HepG2 (cell line): ENCODE measurements at regions not wholly inside any gene's neighbourhood (a gene's known extent, or its start where the extent isn't known, plus 50 kb on each side); places are given as distances from the start of the nearest gene placed in this dataset.

ENCODE experiments used
- ATAC-seq: fragments of 200-7000 bp; cut with Tn5 transposase; 3 replicates; pipeline ENCODE4 v1.9.1; 2020; ENCODE audit warnings: mild to moderate bottlenecking, moderate library complexity
- BruUV-seq: library from RNA; stranded (reverse); fragments of 400-500 nt; replicated peaks from 2 replicates; lab custom pipeline; 2021; lab: Mats Ljungman, UMichigan
- CTCF ChIA-PET: fragments of 300-600 bp; formaldehyde crosslinking; extraction: SDS; loops from one replicate; lab custom pipeline; 2021; ENCODE audit warnings: low total read pairs, inconsistent platforms, low intra/inter-chr PET ratio; lab: Yijun Ruan, JAX
- POLR2A ChIA-PET: fragments of 350-600 bp; sonication (Branson Sonifier 250); formaldehyde crosslinking; loops from one replicate; lab custom pipeline; 2020; ENCODE audit warnings: antibody characterized with exemption, inconsistent platforms; lab: Yijun Ruan, JAX
- DNase-seq: peaks from one replicate; pipeline ENCODE4 v3.0.0-alpha.2; 2015; ENCODE audit warnings: low spot score
- FAIRE-seq: peaks from 3 replicates; lab custom pipeline; 2011; peaks lifted over from hg19 to GRCh38; lab: Jason Lieb, UNC
- H2AFZ ChIP-seq: one replicate; pipeline ENCODE4 v1.6.1; 2011; ENCODE audit warnings: low read length, inconsistent platforms
- H3K27ac ChIP-seq: fragments of 300-600 bp; 3 replicates; pipeline ENCODE4 v1.8.0; 2011; ENCODE audit warnings: mixed run types, mild to moderate bottlenecking, mixed read lengths, low read length, inconsistent platforms; ENCODE audit not compliant: insufficient read depth; ENCODE audit errors: extremely low read length
- H3K27me3 ChIP-seq, 2 experiments: fragments of 200-600 bp in 1 of 2; 2 replicates in 1 of 2; 3 replicates in 1 of 2; pipeline versions ENCODE4 v1.6.0 to v1.8.0; 2011; ENCODE audit warnings: low read length in 2 of 2, mild to moderate bottlenecking in 2 of 2, moderate library complexity in 2 of 2, inconsistent platforms in 1 of 2; ENCODE audit not compliant: insufficient read depth in 2 of 2, control insufficient read depth in 1 of 2
- H3K36me3 ChIP-seq, 2 experiments: fragments of 200-600 bp in 1 of 2; replicated peaks in 1 of 2; 2 replicates in 1 of 2; 3 replicates in 1 of 2; pipeline versions ENCODE4 v1.5.1 to v1.8.0; 2011; ENCODE audit warnings: low read length in 2 of 2, inconsistent platforms in 1 of 2; ENCODE audit not compliant: insufficient read depth in 2 of 2, control insufficient read depth in 1 of 2
- H3K4me1 ChIP-seq: 2 replicates; pipeline ENCODE4 v1.5.1; 2012; ENCODE audit warnings: low read length, inconsistent platforms; ENCODE audit not compliant: insufficient read depth
- H3K4me2 ChIP-seq: 2 replicates; pipeline ENCODE4 v1.6.0; 2011; ENCODE audit warnings: low read depth, low read length, inconsistent platforms
- H3K4me3 ChIP-seq, 3 experiments: fragments of 200-600 bp in 1 of 3; sonication (generic), shearing (Covaris generic) in 1 of 3; replicated peaks in 1 of 3; 2 replicates each; pipeline ENCODE4 v1.5.1; 2011 to 2016; ENCODE audit warnings: low read length in 3 of 3, inconsistent platforms in 2 of 3, low read depth in 2 of 3, mild to moderate bottlenecking in 2 of 3, control low read depth in 1 of 3, mixed read lengths in 1 of 3; ENCODE audit not compliant: insufficient read depth in 1 of 3
- H3K79me2 ChIP-seq: one replicate; pipeline ENCODE4 v1.6.1; 2011; ENCODE audit warnings: low read length, inconsistent platforms; ENCODE audit not compliant: insufficient read depth
- H3K9ac ChIP-seq: 2 replicates; pipeline ENCODE4 v1.6.0; 2011; ENCODE audit warnings: mild to moderate bottlenecking, low read depth, low read length, inconsistent platforms; ENCODE audit not compliant: insufficient read depth
- H3K9me3 ChIP-seq: 2 replicates; pipeline ENCODE4 v1.5.1; 2012; ENCODE audit warnings: mild to moderate bottlenecking, low read length
- H4K20me1 ChIP-seq: 2 replicates; pipeline ENCODE4 v1.6.0; 2011; ENCODE audit warnings: inconsistent platforms, mild to moderate bottlenecking, low read length, moderate library complexity; ENCODE audit not compliant: insufficient read depth
- ARHGAP35 ChIP-seq: sonication (generic); formaldehyde crosslinking; IDR thresholded peaks from 2 replicates; pipeline ENCODE4 v1.9.0; 2022; ENCODE audit warnings: mild to moderate bottlenecking, inconsistent platforms, moderate library complexity, missing genetic modification reagents, borderline replicate concordance
- BRCA1 ChIP-seq: sonication (generic); formaldehyde crosslinking; IDR thresholded peaks from 2 replicates; pipeline ENCODE4 v1.4.0; 2020; ENCODE audit warnings: missing genetic modification reagents
- IRX3 ChIP-seq: sonication (generic); formaldehyde crosslinking; IDR thresholded peaks from 2 replicates; pipeline ENCODE4 v1.8.1; 2023; ENCODE audit warnings: mild to moderate bottlenecking, low read depth, missing genetic modification reagents, borderline replicate concordance
- KMT2B ChIP-seq: IDR thresholded peaks from 2 replicates; pipeline ENCODE4 v1.6.1; 2016; ENCODE audit warnings: missing genetic modification reagents, missing compliant biosample characterization
- POLR2G ChIP-seq: fragments of 200-400 bp; formaldehyde crosslinking; IDR thresholded peaks from 2 replicates; pipeline ENCODE4 v1.6.1; 2018; ENCODE audit warnings: mild to moderate bottlenecking, low read depth, low read length, moderate library complexity
- SALL1 ChIP-seq: sonication (generic); formaldehyde crosslinking; IDR thresholded peaks from 2 replicates; pipeline ENCODE4 v1.8.0; 2022; ENCODE audit warnings: mild to moderate bottlenecking, missing genetic modification reagents
- ZEB1 ChIP-seq: IDR thresholded peaks from 2 replicates; pipeline ENCODE4 v1.6.1; 2012; ENCODE audit warnings: mild to moderate bottlenecking, low read depth, inconsistent platforms; ENCODE audit not compliant: insufficient replicate concordance
- ZNF232 ChIP-seq: sonication (generic); formaldehyde crosslinking; IDR thresholded peaks from 2 replicates; pipeline ENCODE4 v1.4.0; 2020; ENCODE audit warnings: missing genetic modification reagents, borderline replicate concordance
- ZNF3 ChIP-seq: IDR thresholded peaks from 2 replicates; pipeline ENCODE4 v1.7.0; 2017; ENCODE audit warnings: inconsistent platforms
- ZNF614 ChIP-seq: IDR thresholded peaks from 2 replicates; pipeline ENCODE4 v1.6.1; 2018; ENCODE audit warnings: missing biosample characterization, missing genetic modification reagents, inconsistent platforms, borderline replicate concordance
- ZNF777 ChIP-seq: sonication (generic); formaldehyde crosslinking; IDR thresholded peaks from 2 replicates; pipeline ENCODE4 v1.4.0; 2020; ENCODE audit warnings: missing genetic modification reagents
- WGBS: methylation state at CpG from one replicate; pipeline ENCODE4 v1.1.6; 2017; ENCODE audit warnings: low lambda C conversion rate; 5-methylcytosine and 5-hydroxymethylcytosine counted together
- in situ Hi-C: cut with HindIII; loops from 2 replicates; pipeline ENCODE4 v1.10.0; 2017; ENCODE audit warnings: low pct_unique_long_range_greater_than_20kb; ENCODE audit not compliant: extremely low pct_ligation_motif_present
- intact Hi-C: fragments of 100-400 bp; cut with micrococcal nuclease; formaldehyde crosslinking; loops from one replicate; pipeline ENCODE4 v1.10.0; 2022; ENCODE audit not compliant: unreplicated experiment
- TF ChIP-seq, protein P1 (sequence below): sonication (generic); formaldehyde crosslinking; IDR thresholded peaks from 2 replicates; pipeline ENCODE4 v1.5.0; 2020; ENCODE audit warnings: missing genetic modification reagents
- TF ChIP-seq, protein P2 (sequence below): sonication (generic); formaldehyde crosslinking; IDR thresholded peaks from 2 replicates; pipeline ENCODE4 v1.4.0; 2020; ENCODE audit warnings: mild to moderate bottlenecking, missing genetic modification reagents
- TF ChIP-seq, protein P3 (sequence below): sonication (generic); formaldehyde crosslinking; IDR thresholded peaks from 2 replicates; pipeline ENCODE4 v1.8.1; 2023; ENCODE audit warnings: mild to moderate bottlenecking, missing genetic modification reagents
- TF ChIP-seq, protein P4 (sequence below): sonication (generic); formaldehyde crosslinking; IDR thresholded peaks from 2 replicates; pipeline ENCODE4 v1.5.0; 2020; ENCODE audit warnings: mild to moderate bottlenecking, missing genetic modification reagents, moderate library complexity
- TF ChIP-seq, protein P5 (sequence below): sonication (generic); formaldehyde crosslinking; IDR thresholded peaks from 2 replicates; pipeline ENCODE4 v1.5.0; 2020; ENCODE audit warnings: missing genetic modification reagents, mild to moderate bottlenecking, borderline replicate concordance

DNA sequence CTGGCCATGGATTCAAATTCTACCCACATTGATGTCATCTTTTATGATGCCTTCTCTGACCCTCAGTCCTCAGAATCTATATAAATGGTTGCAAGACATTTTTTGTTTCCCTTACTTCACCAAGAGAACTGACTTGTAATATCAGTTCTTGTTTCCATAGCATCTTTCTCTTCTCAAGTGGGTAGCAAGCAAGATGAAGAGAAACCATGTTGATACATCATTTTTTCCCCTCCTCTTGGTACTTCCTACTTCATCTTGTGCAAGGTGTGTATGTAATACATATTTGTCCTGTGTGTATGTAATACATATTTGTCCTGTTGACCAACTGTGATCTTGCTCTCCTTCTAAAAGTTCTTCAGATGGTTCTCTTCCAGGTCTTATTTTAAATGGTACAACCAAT, 348.6 kb downstream of the PTEN start (continued):
- TF ChIP-seq, protein P1, sequence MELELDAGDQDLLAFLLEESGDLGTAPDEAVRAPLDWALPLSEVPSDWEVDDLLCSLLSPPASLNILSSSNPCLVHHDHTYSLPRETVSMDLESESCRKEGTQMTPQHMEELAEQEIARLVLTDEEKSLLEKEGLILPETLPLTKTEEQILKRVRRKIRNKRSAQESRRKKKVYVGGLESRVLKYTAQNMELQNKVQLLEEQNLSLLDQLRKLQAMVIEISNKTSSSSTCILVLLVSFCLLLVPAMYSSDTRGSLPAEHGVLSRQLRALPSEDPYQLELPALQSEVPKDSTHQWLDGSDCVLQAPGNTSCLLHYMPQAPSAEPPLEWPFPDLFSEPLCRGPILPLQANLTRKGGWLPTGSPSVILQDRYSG (CRISPR knock-in tag) = no peak
- no peak for TF ChIP-seq KMT2B (CRISPR knock-in tag)
- TF ChIP-seq ZEB1 = no peak
- TF ChIP-seq, protein P2, sequence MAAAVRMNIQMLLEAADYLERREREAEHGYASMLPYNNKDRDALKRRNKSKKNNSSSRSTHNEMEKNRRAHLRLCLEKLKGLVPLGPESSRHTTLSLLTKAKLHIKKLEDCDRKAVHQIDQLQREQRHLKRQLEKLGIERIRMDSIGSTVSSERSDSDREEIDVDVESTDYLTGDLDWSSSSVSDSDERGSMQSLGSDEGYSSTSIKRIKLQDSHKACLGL (CRISPR knock-in tag) = no peak
- TF ChIP-seq IRX3 (CRISPR knock-in tag) = no peak
- TF ChIP-seq, protein P3, sequence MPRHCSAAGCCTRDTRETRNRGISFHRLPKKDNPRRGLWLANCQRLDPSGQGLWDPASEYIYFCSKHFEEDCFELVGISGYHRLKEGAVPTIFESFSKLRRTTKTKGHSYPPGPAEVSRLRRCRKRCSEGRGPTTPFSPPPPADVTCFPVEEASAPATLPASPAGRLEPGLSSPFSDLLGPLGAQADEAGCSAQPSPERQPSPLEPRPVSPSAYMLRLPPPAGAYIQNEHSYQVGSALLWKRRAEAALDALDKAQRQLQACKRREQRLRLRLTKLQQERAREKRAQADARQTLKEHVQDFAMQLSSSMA (CRISPR knock-in tag) = no peak

DNA sequence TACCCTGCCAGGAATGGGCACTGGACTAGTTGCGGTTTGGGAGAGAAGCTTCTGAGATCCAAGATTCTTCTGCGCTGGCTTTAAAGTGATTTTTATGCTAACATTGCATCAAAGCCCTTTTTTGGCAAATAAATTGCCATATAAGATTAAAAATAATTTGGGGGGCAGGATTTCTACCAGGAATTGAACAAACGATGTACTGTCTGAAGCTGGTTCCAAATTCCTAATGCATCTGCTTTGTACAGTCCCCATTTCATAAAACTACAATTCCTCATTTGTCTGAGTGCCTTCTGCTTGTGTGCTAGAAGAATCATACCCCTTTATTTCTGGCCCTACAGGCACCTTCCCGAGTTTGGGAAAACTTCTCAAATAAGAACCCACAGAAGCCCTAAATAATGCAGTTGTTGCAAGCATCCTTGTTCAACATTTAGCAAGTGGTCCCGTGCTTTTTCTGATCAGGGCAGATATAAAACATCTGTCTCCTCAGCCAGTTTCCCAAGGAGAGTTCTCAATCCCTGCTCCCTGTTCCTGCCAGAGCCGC, 349.7 kb downstream of the PTEN start:
- ATAC-seq (no peak), DNase-seq (no peak), FAIRE-seq (no peak)
- 26% methylated on average over 6 of the region's 6 CpGs for WGBS
- TF ChIP-seq BRCA1 (CRISPR knock-in tag) = no peak
- no peak for TF ChIP-seq SALL1 (CRISPR knock-in tag)
- TF ChIP-seq ZEB1 = no peak
- TF ChIP-seq, protein P4, sequence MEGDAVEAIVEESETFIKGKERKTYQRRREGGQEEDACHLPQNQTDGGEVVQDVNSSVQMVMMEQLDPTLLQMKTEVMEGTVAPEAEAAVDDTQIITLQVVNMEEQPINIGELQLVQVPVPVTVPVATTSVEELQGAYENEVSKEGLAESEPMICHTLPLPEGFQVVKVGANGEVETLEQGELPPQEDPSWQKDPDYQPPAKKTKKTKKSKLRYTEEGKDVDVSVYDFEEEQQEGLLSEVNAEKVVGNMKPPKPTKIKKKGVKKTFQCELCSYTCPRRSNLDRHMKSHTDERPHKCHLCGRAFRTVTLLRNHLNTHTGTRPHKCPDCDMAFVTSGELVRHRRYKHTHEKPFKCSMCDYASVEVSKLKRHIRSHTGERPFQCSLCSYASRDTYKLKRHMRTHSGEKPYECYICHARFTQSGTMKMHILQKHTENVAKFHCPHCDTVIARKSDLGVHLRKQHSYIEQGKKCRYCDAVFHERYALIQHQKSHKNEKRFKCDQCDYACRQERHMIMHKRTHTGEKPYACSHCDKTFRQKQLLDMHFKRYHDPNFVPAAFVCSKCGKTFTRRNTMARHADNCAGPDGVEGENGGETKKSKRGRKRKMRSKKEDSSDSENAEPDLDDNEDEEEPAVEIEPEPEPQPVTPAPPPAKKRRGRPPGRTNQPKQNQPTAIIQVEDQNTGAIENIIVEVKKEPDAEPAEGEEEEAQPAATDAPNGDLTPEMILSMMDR (CRISPR knock-in tag) = no peak
- no peak for TF ChIP-seq POLR2G
- TF ChIP-seq ARHGAP35 (CRISPR knock-in tag) = no peak
- no peak for TF ChIP-seq ZNF232
- TF ChIP-seq, protein P5, sequence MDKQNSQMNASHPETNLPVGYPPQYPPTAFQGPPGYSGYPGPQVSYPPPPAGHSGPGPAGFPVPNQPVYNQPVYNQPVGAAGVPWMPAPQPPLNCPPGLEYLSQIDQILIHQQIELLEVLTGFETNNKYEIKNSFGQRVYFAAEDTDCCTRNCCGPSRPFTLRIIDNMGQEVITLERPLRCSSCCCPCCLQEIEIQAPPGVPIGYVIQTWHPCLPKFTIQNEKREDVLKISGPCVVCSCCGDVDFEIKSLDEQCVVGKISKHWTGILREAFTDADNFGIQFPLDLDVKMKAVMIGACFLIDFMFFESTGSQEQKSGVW (CRISPR knock-in tag) = no peak
- no peak for TF ChIP-seq ZNF614 (CRISPR knock-in tag)
- TF ChIP-seq ZNF3 (CRISPR knock-in tag) = no peak
- TF ChIP-seq ZNF777 (CRISPR knock-in tag) = no peak
- BruUV-seq = no TSS peak
- intact Hi-C loops = no loop called here
- Histone ChIP-seq H3K9ac (no peak overlapping the region), H3K27ac (no peak overlapping the region), H3K36me3 (no peaks in the 10 kb centered on the region), H3K4me3 (no peak overlapping the region), H3K27me3 (no peaks in the 10 kb centered on the region), H3K4me1 (no peaks in the 10 kb centered on the region), H2AFZ (no peak overlapping the region), H4K20me1 (no peaks in the 10 kb centered on the region), H3K4me2 (no peak overlapping the region), H3K79me2 (no peaks in the 10 kb centered on the region), H3K9me3 (no peaks in the 10 kb centered on the region)
- ChIA-PET POLR2A (no interaction called here), CTCF (no interaction called here)
- in situ Hi-C loops = no loop called here
